Osteocyte (in vitro differentiated cells): ENCODE measurements at regions not wholly inside any gene's neighbourhood (a gene's known extent, or its start where the extent isn't known, plus 50 kb on each side); places are given as distances from the start of the nearest gene placed in this dataset.

ENCODE experiments used
- DNase-seq: peaks from one replicate; pipeline ENCODE4 v3.0.0; 2021; ENCODE audit warnings: mixed read lengths; ENCODE audit not compliant: unreplicated experiment; ENCODE audit errors: extremely low spot score
- H3K27ac Mint-ChIP-seq: one replicate; pipeline ENCODE4 v1.8.0; 2021; ENCODE audit warnings: mild to moderate bottlenecking, mixed read lengths; ENCODE audit not compliant: unreplicated experiment
- H3K27me3 Mint-ChIP-seq: one replicate; pipeline ENCODE4 v1.8.0; 2021; ENCODE audit warnings: mixed read lengths; ENCODE audit not compliant: unreplicated experiment
- H3K36me3 Mint-ChIP-seq: one replicate; pipeline ENCODE4 v1.8.0; 2021; ENCODE audit warnings: mixed read lengths; ENCODE audit not compliant: unreplicated experiment
- H3K4me1 Mint-ChIP-seq: one replicate; pipeline ENCODE4 v1.8.0; 2021; ENCODE audit warnings: mixed read lengths; ENCODE audit not compliant: unreplicated experiment
- H3K4me3 Mint-ChIP-seq: one replicate; pipeline ENCODE4 v1.8.0; 2021; ENCODE audit warnings: mild to moderate bottlenecking, moderate library complexity, mixed read lengths; ENCODE audit not compliant: unreplicated experiment
- H3K9me3 Mint-ChIP-seq: one replicate; pipeline ENCODE4 v1.8.0; 2021; ENCODE audit warnings: mixed read lengths; ENCODE audit not compliant: unreplicated experiment
- CTCF ChIP-seq: fragments of 200-600 bp; sonication (generic); IDR thresholded peaks from 2 replicates; pipeline ENCODE4 v1.5.0; 2021; ENCODE audit warnings: antibody characterized with exemption, mild to moderate bottlenecking, moderate library complexity

- DNase-seq = no peak
- TF ChIP-seq CTCF = no peak
- Mint-ChIP-seq H3K9me3 (no peaks in the 10 kb centered on the region), H3K4me3 (no peak overlapping the region), H3K36me3 (peaks cover 8% of the 10 kb centered on the region), H3K27me3 (no peaks in the 10 kb centered on the region), H3K4me1 (peaks cover 4% of the 10 kb centered on the region), H3K27ac (no peak overlapping the region)
Measured at GRCh38 chr4:20592663-20593062, 107.6 kb upstream of the PACRGL start.

GRCh38 chr4:20598626-20599025 is 101.6 kb upstream of the PACRGL start:
- H3K27me3 Mint-ChIP-seq = no peaks in the 10 kb centered on the region
- no peak overlapping the region for H3K27ac Mint-ChIP-seq
- no peaks in the 10 kb centered on the region for H3K9me3 Mint-ChIP-seq
- H3K4me1 Mint-ChIP-seq = peaks cover under 1% of the 10 kb centered on the region
- no peak overlapping the region for H3K4me3 Mint-ChIP-seq
- no peak for DNase-seq
- no peak for TF ChIP-seq CTCF
- peaks cover 12% of the 10 kb centered on the region for H3K36me3 Mint-ChIP-seq

GRCh38 chr4:20603671-20604313 is 96.5 kb upstream of the PACRGL start:
- DNase-seq = no peak
- H3K9me3 Mint-ChIP-seq = no peaks in the 10 kb centered on the region

DNA sequence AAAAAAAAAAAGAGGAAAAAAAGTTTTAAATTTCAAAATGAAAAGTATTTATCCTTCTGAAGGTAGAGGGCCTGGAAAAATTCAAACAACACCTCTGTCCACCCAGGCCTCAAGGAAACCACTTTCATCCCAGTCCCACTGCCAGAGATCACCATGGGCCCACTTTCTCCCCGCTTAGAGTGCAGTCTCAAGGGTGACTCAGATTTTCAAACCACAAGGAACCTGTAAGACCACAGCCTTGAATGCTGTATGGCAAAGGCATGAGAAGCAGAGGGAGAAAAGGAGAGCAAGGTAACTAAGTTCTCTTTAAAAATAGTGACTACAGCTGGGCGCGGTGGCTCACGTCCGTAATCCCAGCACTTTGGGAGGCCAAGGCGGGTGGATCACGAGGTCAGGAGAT is 87.9 kb upstream of the PACRGL start:
- peaks cover 2% of the 10 kb centered on the region for H3K4me1 Mint-ChIP-seq
- no peaks in the 10 kb centered on the region for H3K27me3 Mint-ChIP-seq
- TF ChIP-seq CTCF = no peak
- H3K9me3 Mint-ChIP-seq = no peaks in the 10 kb centered on the region
- no peak overlapping the region for H3K27ac Mint-ChIP-seq
- H3K36me3 Mint-ChIP-seq = peaks cover 18% of the 10 kb centered on the region
- DNase-seq = no peak
- no peak overlapping the region for H3K4me3 Mint-ChIP-seq

More at GRCh38 chr4:20603671-20604313, 96.5 kb upstream of the PACRGL start:
- Mint-ChIP-seq H3K36me3 (peaks cover 6% of the 10 kb centered on the region), H3K4me3 (no peak overlapping the region), H3K4me1 (peaks cover 7% of the 10 kb centered on the region), H3K27me3 (no peaks in the 10 kb centered on the region), H3K27ac (peak overlapping the region; percentile 42)
- no peak for TF ChIP-seq CTCF

- H3K4me1 Mint-ChIP-seq = peaks cover 4% of the 10 kb centered on the region
- no peaks in the 10 kb centered on the region for H3K27me3 Mint-ChIP-seq
- DNase-seq = no peak
- H3K27ac Mint-ChIP-seq = no peak overlapping the region
- peaks cover 14% of the 10 kb centered on the region for H3K36me3 Mint-ChIP-seq
- no peak for TF ChIP-seq CTCF
- H3K4me3 Mint-ChIP-seq = no peak overlapping the region
- no peaks in the 10 kb centered on the region for H3K9me3 Mint-ChIP-seq
Measured at GRCh38 chr4:20614816-20615215, 85.4 kb upstream of the PACRGL start.
